Anterior cingulate cortex (tissue), 58 donors: ENCODE measurements at regions not wholly inside any gene's neighbourhood (a gene's known extent, or its start where the extent isn't known, plus 50 kb on each side); places are given as distances from the start of the nearest gene placed in this dataset.

ENCODE experiments used
- DNase-seq, 58 donors: peaks; one replicate each; lab custom pipeline; 2025; lab: John Stamatoyannopoulos, UW

DNA sequence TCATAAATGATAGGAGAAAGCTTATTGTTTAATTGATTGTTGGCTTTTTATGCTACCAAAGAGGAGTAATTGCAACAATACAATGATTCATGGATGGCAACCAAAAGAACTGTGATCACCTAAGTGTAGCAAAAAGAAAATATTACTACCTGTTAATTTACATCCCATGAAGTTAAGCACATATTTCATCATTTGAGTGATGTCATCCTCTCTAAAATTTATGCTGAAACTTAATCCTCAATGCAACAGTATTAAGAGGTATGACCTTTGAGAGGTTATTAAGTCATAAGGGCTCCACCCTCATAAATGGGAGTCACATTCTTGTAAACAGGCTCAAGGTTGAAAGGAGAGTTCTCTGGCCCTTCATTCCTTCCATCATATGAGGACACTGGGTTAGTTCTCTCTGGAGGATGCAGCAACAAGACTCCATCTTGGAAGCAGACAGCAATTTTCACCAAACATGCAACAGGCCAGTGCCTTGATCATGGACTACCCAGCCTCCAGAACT lies 190.6 kb upstream of the GRIK2 start:
- DNase-seq = no peak

DNA sequence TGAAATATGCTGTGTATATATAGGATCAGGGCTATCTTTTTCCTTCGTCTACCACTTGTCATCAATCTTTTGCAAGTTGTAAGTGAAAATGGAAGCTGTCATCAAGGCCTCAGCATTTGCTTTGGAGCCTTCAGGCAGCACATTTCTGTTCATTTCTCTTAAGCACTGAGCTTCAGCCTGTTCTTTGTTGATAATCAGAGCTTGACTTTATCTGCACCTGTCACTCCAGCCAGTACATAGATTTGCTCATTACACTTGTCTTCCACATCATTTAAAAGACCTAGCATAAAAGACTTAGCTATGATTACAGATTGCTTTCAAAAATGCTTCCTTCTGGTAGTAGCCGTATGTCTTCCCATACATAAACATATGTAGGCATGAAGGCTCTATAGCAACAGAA lies 189.8 kb upstream of the GRIK2 start:
- DNase-seq = no peak

DNA sequence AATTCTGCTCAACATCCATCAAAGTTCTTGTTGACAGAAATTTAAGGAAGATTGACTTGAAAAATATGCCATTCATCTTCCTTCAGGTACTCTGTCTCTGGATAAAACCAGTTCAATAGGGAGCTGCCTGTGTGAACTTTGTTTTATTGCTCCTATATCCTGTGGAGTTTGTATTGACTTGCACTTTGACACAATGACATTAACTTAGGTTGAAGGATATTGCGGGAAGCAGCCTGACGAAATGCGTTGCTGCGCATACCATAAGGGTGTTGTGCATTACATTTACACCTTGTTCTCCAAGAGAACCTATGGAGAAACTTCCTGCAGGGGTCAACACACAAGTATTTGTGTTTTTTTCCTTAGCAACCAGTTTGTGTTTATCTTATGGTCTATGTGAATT lies 185.4 kb upstream of the GRIK2 start:
- no peak for DNase-seq

DNA sequence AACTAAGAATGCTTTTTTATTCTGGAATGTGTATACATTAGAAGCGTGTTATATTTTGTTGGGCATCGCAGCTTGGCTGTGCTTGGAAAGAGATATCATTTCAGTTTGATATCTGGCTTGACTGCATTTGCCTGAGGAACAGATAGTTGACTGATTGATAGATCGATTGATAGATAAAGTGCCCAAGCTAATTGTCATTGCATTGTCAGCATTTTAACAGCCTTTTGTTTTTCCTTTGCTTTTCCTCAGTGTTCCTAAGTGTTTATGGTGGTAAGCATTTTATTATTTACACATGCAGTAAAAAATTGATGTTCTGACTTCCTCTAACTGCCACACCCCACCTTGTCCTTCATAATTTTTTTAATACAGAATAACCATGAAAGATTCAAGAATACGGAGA lies 180.9 kb upstream of the GRIK2 start:
- no peak for DNase-seq

DNA sequence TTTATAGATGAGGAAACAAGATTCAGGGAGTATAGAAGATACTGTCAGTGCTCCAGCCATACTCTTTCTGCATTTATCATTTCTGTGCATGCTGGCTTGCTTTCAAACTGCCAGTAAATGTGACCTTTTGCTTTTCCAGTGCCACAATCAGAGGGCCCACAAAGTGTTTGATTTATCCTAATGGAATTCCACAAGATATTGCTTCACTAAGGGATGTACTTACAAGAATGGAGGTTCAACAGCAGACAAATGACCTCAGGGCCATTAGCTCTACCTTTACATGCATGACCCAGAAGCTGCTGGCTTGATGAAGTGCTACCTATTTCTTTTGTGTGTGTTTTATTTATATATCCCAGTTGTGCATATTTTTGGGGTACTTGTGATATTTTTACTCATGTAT lies 171.5 kb upstream of the GRIK2 start:
- no peak for DNase-seq

DNA sequence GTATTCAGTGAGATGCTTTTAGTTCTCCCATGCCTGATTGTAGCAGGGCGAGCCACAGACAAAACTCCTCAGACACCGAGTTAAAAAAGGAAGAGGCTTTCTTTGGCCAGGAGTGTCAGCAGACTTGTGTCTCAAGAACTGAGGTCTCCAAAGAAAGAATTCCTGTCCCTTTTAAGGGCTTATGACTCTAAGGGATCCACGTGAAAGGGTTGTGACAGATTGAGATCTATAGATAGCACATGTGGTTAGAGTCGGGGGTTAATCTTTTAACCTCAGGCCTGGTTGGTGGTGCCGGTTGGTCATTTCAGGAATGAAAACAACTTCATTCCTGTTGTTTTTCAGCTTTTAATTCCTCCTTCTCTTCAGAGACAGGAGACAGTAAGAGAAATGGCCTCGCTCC lies 168.8 kb upstream of the GRIK2 start:
- DNase-seq = no peak

DNA sequence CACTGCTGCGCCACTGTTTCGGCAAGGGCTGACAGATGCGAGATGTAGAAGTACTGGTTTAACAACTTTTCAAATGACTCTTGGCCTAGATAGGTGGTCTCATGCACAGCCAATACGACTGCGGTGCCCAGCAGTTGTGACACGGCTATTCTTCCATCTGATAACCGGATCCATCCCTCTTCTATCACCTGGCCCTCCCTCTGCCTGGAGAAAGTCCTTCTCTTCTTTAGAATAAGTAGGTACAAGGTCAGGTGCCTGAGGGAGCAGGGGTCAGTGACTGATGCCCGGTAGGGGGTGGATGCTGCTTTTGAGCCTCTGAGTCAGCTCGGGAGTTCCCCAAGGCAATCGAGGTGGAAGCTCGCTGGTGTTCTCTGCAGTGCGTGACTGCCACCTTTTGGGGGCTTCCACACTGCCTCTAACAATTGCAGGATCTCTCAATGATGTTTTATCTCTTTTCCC lies 166.8 kb upstream of the GRIK2 start:
- peak in 1 of 58 donors; percentile 7 for DNase-seq

DNA sequence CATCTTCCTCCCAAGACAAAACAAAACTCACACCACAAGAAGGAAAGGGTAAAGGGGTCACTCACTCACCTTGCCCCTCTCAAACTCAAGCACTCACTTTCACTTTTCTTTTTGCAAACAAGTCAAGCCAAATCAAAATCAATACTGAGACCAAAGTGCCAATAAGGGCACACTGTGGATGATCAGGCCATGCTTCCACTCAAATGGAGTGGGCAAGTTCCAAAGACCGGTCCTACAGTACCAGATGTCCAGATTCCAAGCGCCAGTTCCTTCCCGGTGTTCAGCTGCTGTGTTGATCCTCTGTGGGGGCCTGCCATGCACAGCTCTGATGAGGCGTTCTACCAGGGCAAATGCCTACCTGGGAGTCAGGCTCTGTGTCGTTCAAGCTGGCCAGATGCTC lies 162.6 kb upstream of the GRIK2 start:
- DNase-seq = no peak

DNA sequence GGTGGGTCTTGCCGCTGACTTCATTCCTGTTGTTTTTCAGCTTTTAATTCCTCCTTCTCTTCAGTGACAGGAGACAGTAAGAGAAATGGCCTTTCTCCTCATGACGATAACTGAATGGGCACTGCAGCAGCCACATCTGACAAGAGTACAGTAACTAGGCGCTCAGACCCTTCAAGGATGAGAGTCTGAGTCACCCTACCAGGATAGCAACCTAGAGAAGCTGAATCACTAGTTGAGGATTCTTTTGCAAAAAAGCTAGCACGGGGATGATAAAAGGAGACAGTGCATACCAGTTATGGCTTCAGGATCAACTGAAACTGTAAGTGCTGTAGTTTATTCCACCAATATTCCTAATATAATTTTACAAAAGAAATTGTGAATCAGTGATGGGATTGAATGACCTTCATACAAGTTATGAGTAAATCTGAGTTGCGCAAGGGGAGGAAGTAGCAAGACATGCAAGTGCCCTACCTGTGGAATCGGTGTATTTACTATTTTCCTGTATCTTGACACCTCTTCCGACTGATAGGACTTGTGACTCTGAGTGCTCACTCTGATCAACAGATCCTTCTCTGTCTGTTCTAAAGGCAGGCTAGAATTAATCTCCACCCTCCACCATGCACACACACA lies 161.8 kb upstream of the GRIK2 start:
- no peak for DNase-seq

DNA sequence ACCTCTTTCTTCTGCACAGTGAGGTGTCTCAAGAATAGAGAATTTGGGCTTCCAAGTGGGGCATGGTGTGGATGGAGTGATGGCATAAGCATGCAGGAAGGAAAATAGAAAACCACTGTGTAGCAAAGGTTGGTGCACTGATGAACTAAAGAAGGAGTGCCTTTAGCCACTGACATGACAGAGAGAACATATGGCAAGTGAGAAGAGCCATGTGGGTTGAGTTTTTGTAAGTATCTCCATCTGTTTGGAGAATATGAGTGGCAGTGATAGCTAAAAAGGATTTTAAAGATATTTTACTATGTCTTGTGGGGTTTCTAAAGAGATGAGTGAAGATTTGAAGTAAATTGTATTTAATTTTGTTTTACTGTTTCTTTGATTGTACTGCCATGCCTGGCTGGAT lies 160.5 kb upstream of the GRIK2 start:
- DNase-seq = no peak

DNA sequence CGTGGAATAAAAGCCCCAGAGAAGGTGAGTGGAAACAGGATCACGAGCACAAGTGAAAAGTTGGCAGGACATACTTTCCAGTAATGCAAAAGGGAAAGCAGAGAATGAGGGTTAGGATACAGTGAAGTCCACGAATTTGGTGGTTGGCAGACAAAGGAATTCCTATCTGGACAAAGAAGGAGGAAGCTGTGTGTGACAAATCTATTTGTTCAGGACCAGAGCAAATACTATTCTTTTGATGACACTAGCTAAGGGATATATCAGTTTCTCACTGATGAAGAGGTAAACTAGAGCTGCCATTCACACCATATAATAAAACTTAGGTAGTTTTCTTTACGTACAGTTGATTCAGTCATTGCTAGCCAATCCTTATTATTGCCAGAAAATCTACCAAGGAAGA lies 156.8 kb upstream of the GRIK2 start:
- DNase-seq = no peak

DNA sequence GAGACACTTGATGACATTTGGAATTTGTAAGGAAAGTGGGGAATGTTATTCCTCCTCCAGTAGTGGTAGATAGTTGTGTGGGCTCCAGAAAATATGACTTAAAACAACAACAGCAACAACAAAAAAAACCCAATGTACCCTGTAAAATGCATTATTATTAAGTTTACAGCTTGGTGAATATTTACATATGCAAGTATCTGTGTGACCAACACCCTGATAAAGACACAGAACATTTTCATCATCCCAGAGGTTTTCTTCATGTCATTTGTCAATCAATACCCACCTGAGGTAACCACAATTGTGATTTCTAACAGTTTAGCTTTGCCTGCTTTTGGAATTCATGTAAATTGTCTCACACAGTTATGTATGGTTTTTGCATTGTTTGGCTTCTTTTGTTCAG lies 152.1 kb upstream of the GRIK2 start:
- DNase-seq = no peak

DNA sequence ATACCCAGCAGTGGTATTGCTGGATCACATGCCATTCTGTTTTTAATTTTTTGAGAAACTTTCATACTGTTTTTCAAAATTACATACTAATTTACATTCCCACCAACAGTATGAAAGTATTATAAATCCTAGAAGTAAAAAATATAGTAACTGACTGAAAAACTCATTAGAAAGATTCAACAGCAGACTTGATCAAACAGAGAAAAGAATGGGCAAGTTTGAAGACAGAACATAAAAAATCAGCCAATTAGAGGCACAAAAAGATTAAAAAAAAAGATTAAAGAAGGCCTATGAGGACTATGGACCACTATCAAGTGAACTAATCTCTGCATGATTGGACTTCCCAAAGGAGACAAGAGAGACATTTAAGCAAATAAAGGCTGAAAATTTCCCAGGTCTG lies 144.0 kb upstream of the GRIK2 start:
- DNase-seq = no peak

DNA sequence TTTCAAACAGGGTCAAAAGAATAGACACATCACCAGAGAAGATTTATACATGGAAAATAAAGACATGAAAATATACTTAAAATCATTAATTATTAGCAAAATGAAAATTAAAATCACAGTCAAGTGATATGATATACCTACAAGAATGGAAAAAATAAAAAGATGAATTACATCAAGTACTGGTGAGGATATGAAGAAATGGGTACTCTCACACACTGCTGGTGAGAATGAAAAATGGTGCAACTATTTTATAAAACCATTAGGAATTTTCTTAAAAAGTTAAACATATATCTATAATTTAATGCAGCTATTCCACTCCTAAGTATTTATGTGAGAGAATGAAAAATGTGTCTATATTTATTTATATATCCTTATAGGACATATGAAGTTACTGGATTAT lies 136.3 kb upstream of the GRIK2 start:
- DNase-seq = no peak

DNA sequence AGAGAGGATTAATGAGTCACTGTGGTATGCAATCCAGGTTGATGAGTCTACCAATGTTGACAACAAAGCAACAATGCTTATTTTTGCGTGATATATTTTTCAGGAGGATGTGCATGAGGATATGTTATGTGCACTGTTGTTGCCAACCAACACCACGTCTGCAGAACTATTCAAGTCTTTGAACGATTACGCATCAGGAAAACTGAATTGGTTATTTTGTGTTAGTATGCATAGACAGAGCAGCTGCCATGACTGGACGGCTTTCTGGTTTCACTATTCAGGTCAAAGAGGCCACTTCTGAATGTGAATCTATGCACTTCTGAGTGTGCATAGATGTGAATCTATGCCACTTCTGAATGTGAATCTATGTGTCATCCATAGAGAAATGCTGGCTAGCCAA lies 134.0 kb upstream of the GRIK2 start:
- no peak for DNase-seq

DNA sequence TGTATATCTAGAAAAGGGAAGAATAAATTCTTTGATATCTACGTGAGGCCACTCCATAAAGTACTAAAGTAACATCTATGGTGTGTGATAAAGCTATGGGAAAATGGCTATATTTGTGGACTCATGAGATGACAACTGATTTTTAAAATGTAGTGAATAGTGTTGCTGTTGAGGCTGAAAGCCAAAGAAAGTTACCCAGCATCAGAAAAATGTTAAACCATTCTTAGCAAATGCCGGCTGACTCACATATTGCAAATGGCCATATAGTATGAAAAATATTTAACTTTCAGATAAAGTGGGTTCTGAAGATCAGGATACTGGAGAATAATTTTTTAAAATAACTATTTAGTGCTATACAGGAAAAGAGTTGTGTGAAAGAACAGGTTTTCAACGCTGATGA lies 129.9 kb upstream of the GRIK2 start:
- no peak for DNase-seq

DNA sequence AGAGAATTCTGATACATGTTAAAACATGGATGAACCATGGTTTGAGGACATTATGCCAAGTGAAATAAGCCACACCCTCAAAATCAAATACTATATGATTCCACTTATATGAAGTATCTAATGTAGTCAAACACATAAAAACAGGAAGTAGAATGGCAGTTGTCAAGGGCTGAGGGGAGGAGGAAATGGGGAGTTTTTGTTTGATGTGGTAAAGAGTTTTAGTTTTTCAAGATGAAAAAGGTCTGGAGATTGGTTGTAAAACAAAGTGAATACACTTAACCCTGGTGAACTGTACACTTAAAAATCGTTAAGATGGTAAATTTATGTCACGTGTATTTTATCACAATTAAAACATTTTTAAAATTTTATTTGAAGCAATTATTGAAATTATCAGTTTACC lies 127.4 kb upstream of the GRIK2 start:
- no peak for DNase-seq

DNA sequence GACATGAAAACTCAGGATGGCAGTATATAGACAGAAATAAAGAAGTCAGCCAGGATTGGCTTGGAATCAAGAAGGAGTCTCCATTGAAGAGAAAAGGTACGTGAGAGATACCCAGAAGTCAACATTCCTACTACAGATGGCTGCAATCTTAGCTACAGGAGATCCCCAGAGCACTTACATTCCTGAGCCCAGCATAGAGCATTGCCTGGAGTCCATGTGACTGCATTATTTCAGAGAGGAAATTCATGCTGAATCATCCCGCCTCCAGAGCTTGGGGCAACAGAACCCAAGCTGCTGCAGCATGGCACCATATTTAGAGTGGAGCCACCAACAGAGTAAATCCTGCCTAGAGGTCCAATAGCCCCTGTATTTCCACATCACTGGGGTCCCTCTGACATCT lies 125.0 kb upstream of the GRIK2 start:
- no peak for DNase-seq

DNA sequence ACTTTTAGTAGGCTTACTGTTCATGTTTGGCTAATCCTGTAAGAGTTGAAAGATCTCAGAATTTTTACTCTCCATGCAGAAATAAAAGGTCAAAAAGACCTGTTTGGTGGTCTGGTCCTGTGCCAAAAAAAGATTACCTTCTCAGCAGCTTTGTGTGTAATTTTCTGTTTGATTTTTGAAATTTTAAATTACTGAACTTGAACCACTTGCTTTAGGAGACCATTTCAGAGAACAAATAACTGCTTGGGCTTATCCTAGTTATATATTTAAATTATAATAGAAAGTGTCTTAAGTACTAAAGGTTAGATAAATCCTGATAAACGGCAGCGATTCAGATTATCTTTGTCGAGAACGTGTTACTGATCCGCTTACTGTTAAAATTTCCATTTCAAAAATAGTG lies 118.3 kb upstream of the GRIK2 start:
- no peak for DNase-seq

DNA sequence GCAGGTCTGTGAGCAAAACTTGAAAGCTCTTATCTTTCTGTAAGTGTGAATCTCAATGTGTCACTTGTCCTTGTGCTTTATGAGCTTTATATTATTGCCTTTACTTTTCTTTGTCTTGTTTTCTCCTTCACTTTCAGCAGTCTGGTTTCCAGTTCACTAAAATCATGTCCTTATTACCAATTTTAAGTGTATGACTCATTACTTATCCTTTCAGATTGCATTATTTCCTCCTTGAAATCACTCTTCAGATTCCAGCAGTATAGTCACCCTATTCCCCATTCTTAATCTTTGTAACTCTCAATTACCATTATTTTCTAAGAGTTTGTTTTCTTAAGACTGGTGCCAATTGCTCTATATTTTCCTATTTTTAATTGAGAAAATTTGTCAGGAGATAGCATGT lies 117.4 kb upstream of the GRIK2 start:
- no peak for DNase-seq

DNA sequence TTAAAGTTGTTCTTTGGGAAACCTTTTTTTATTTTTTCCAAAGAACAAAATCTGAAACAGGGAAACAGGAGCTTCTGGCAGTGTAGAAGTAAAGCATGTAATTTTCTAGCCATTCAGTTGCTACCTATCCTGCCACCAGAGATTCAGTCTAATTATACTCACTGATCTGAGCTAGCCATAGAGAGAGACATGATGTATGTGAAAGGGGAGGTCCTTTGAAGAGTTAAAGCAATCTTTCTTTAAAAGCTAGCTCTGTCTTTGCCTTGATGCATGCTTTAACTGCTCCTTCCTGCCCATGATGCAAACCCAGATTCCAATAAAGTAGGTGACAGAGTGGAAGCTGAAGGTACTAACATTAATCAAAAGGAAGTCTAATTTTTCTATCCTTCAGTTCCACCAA lies 114.1 kb upstream of the GRIK2 start:
- DNase-seq = no peak

DNA sequence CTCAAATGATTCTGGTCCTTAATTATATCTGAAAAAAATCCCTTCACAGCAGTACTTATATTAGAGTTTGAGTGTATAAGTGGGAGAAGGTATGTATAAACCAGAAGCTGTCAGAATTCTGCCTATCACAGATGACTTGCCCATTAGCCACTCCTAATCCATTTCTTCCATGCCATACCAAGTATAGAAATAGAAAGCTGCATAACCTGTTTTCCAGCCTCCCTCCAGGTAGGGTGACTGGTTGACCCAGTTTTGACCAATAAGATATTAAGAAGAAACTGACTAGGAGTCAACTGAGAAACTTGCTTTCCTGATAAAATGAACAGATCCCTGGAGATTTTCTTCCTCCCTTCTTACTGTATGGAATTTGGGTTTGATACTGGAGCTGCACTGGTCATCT lies 112.2 kb upstream of the GRIK2 start:
- no peak for DNase-seq

DNA sequence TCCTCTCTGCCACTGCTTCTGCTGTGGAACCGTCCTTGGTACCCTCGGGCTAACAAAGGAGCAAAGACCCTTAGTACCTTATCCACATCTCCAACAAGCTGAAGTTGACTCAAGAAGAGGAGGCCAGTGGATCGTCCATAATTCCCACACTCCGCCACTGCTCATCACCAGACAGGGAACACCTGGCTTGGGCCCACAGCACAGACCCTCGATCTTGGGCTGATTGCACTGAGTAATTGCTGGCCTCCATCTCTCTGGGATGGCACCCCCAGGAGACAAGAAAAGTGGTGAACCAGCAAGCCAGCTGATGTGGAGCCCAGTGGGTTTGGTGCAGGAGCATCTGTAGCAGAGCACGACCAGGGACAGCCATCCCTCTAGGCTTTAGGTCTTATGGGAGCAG lies 109.4 kb upstream of the GRIK2 start:
- DNase-seq = no peak
